Heart right ventricle (tissue), 16 donors: ENCODE measurements at regions not wholly inside any gene's neighbourhood (a gene's known extent, or its start where the extent isn't known, plus 50 kb on each side); places are given as distances from the start of the nearest gene placed in this dataset.

ENCODE experiments used
- ATAC-seq, 8 donors: fragments of 200-7000 bp; cut with Tn5 transposase; one replicate each; pipeline ENCODE4 v1.9.1; 2020; ENCODE audit warnings: mild to moderate bottlenecking in 8 of 8, moderate library complexity in 8 of 8, moderate number of reproducible peaks in 1 of 8
- DNase-seq, 2 donors: peaks; one replicate each; pipeline ENCODE4 v3.0.0-alpha.2; 2020
- H3K27ac ChIP-seq, 10 donors: fragments of 200-600 bp; sonication (generic) in 2 of 10; one replicate each; pipeline versions ENCODE4 v1.5.0 to v1.8.0; 2020 to 2022; ENCODE audit warnings: mild to moderate bottlenecking in 3 of 10
- H3K27me3 ChIP-seq, 7 donors: fragments of 200-600 bp; one replicate each; pipeline ENCODE4 v1.8.0; 2021 to 2022; ENCODE audit warnings: mild to moderate bottlenecking in 2 of 7
- H3K36me3 ChIP-seq, 9 donors: fragments of 200-600 bp; sonication (generic) in 1 of 9; one replicate each; pipeline versions ENCODE4 v1.5.0 to v1.8.0; 2020 to 2022; ENCODE audit warnings: mild to moderate bottlenecking in 2 of 9
- H3K4me1 ChIP-seq, 9 donors: fragments of 200-600 bp; sonication (generic) in 1 of 9; one replicate each; pipeline versions ENCODE4 v1.5.0 to v1.8.0; 2020 to 2022; ENCODE audit warnings: mild to moderate bottlenecking in 4 of 9
- H3K4me3 ChIP-seq, 10 donors: fragments of 200-600 bp; sonication (generic) in 2 of 10; one replicate each; pipeline versions ENCODE4 v1.5.0 to v1.8.0; 2020 to 2022; ENCODE audit warnings: mild to moderate bottlenecking in 7 of 10, moderate library complexity in 2 of 10
- H3K9me3 ChIP-seq, 11 donors: fragments of 200-600 bp in 10 of 11; sonication (generic) in 2 of 11; one replicate each; pipeline versions ENCODE4 v1.5.0 to v1.8.0; 2013 to 2022; ENCODE audit warnings: mild to moderate bottlenecking in 2 of 11, control low read depth in 1 of 11, moderate library complexity in 1 of 11
- CTCF ChIP-seq, 9 donors: fragments of 200-600 bp; sonication (generic) in 2 of 9; IDR thresholded peaks; one replicate each; pipeline versions ENCODE4 v1.5.0 to v1.8.0; 2021 to 2022; ENCODE audit warnings: antibody characterized with exemption in 9 of 9, mild to moderate bottlenecking in 5 of 9, moderate library complexity in 1 of 9
- WGBS, 2 donors: extraction: QIAGEN DNeasy Blood & Tissue Kit; methylation state at CpG; one replicate each; pipeline ENCODE4 v1.1.7; 2013; ENCODE audit warnings: inconsistent platforms in 1 of 2; 5-methylcytosine and 5-hydroxymethylcytosine counted together
- intact Hi-C, 10 donors: fragments of 100-400 bp; cut with DNase I; formaldehyde crosslinking; loops; one replicate each; pipeline versions ENCODE4 v1.11.1 to v1.14.2; 2022
- donor health status: Arrhythmogenic right ventricular cardiomyopathy.
- donor health status: ischemic (EF 13 %, LVEDD 7.1; RV severe dilation, severe dysfunction).
- donor health status: healthy with polysubstance abuse.
- donor health status: DM: no; HTN: yes; CAD: no.
- donor health status: DM: no; HTN: no; CAD: no.
- donor health status: ischemic (EF 25% LVEDD 6.9; RV normal size, moderate dysfunction).
- donor health status: ischemic (EF 25% LVEDD 5.7; RV mildly dilated, moderate dysfunction).
- donor health status: healthy.
- donor health status: DM: yes; HTN: yes; CAD: no.
- donor health status: Ischemic cardiomyopathy.
- donor health status: ischemic (EF 35%, LVEDD 5.7; RV mildly dilated, moderate dysfunction).
- donor health status: nonischemic (EF 11% LVEDD 7.7; RV severe dilation, severe dysfunction).
- donor health status: DM: yes; HTN: yes; CAD: no.
- donor health status: PGD.
- donor health status: ischemic (EF 29% LVEDD 5.4; RV normal size, mild dysfunction).
- donor health status: nonischemic (EF 23%, LVEDD 6.1; RV moderate dilation, normal function).

- 86 to 94% methylated on average over 7 of the region's 7 CpGs for WGBS, 2 donors
- Histone ChIP-seq H3K4me1 (no peaks in the 10 kb centered on the region), H3K36me3 (no peaks in the 10 kb centered on the region), H3K27me3 (no peaks in the 10 kb centered on the region), H3K4me3 (no peak overlapping the region), H3K27ac (no peak overlapping the region), H3K9me3 (no peaks in the 10 kb centered on the region)
- intact Hi-C loops, result no loop called here
- ATAC-seq, result no peak
- TF ChIP-seq CTCF (IDR thresholded peaks at IDR 0.05), result no peak
- DNase-seq, result no peak
These were observed 73.0 kb upstream of the LRRC4C start for GRCh38 chr11:41532413-41532812.

GRCh38 chr11:41533761-41534160 is 74.3 kb upstream of the LRRC4C start:
- no peaks in the 10 kb centered on the region for H3K36me3 ChIP-seq
- 50 to 65% methylated on average over 1 of the region's 1 CpG for WGBS, 2 donors
- no peaks in the 10 kb centered on the region for H3K4me1 ChIP-seq
- H3K27me3 ChIP-seq, result no peaks in the 10 kb centered on the region
- H3K9me3 ChIP-seq, result no peaks in the 10 kb centered on the region
- H3K4me3 ChIP-seq, result no peak overlapping the region
- H3K27ac ChIP-seq, result no peak overlapping the region
- intact Hi-C loops, result no loop called here
- TF ChIP-seq CTCF (IDR thresholded peaks at IDR 0.05), result no peak
- ATAC-seq (no peak), DNase-seq (no peak)

DNA sequence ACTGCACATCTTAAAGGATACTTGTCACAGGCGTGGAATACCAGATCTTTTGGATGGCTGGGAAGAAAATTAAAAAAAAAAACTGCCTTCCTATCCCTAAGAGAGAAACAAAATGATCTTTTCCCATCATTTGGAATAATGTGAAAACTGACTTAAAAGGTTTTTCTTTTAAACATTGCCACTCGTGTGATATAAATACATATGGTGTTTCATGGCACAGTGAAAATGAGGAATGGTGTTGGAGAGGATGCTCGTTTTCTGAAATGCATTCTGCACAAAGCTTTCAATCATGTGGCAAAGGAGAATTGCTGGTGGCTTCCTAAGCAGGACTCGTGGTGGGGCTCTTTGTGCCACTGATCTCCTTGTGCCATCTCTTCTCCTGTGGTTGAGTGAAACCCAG is 74.9 kb upstream of the LRRC4C start:
- no peaks in the 10 kb centered on the region for H3K27me3 ChIP-seq
- H3K36me3 ChIP-seq, result no peaks in the 10 kb centered on the region
- H3K27ac ChIP-seq, result no peak overlapping the region
- intact Hi-C loops, result no loop called here
- ATAC-seq, result no peak
- 55 to 57% methylated on average over 4 of the region's 4 CpGs for WGBS, 2 donors
- H3K4me3 ChIP-seq, result no peak overlapping the region
- DNase-seq, result no peak
- H3K9me3 ChIP-seq, result no peaks in the 10 kb centered on the region
- no peak for TF ChIP-seq CTCF (IDR thresholded peaks at IDR 0.05)
- H3K4me1 ChIP-seq, result no peaks in the 10 kb centered on the region

- WGBS, 2 donors, result 48 to 57% methylated on average over 2 of the region's 2 CpGs
- H3K27me3 ChIP-seq, result no peaks in the 10 kb centered on the region
These were observed 75.4 kb upstream of the LRRC4C start for GRCh38 chr11:41534861-41535260.

More at GRCh38 chr11:41534861-41535260, 75.4 kb upstream of the LRRC4C start:
- Histone ChIP-seq H3K27ac (no peak overlapping the region), H3K4me1 (no peaks in the 10 kb centered on the region), H3K36me3 (no peaks in the 10 kb centered on the region), H3K9me3 (no peaks in the 10 kb centered on the region), H3K4me3 (no peak overlapping the region)
- DNase-seq (no peak), ATAC-seq (no peak)
- no peak for TF ChIP-seq CTCF (IDR thresholded peaks at IDR 0.05)
- intact Hi-C loops, result no loop called here
